HepG2 (cell line): ENCODE measurements at regions not wholly inside any gene's neighbourhood (a gene's known extent, or its start where the extent isn't known, plus 50 kb on each side); places are given as distances from the start of the nearest gene placed in this dataset.

Experiments used
- ELK4 ChIP-seq: sonication (generic); formaldehyde crosslinking; IDR thresholded peaks from 2 replicates; pipeline ENCODE4 v1.9.0; 2021; ENCODE audit warnings: missing genetic modification reagents, borderline replicate concordance
- EZH2 ChIP-seq: conservative IDR thresholded peaks from 2 replicates; pipeline ENCODE4 v1.6.1; 2012; ENCODE audit warnings: mild to moderate bottlenecking, low read depth, low read length, moderate library complexity
- HOXA5 ChIP-seq: sonication (generic); formaldehyde crosslinking; IDR thresholded peaks from 2 replicates; pipeline ENCODE4 v1.4.0; 2020; ENCODE audit warnings: missing genetic modification reagents
- ZBTB3 ChIP-seq: sonication (generic); formaldehyde crosslinking; IDR thresholded peaks from 2 replicates; pipeline ENCODE4 v1.4.0; 2020; ENCODE audit warnings: low read depth, mild to moderate bottlenecking, moderate library complexity, missing genetic modification reagents, borderline replicate concordance

GRCh38 chr12:92226071-92226661, 80.5 kb upstream of the BTG1 start:
- TF ChIP-seq EZH2 (no peak), ELK4 (CRISPR knock-in tag) (no peak), ZBTB3 (no peak), HOXA5 (CRISPR knock-in tag) (no peak)
